Activated T-cell treated with anti-CD3 and anti-CD28 coated beads, Interleukin-2, amount 50 U/mL, for 72 hours (primary cell): ENCODE measurements at regions not wholly inside any gene's neighbourhood (a gene's known extent, or its start where the extent isn't known, plus 50 kb on each side); places are given as distances from the start of the nearest gene placed in this dataset.

ENCODE experiments used
- ATAC-seq, 2 donors: fragments of 150-1000 bp; cut with Tn5 transposase; replicated peaks in 1 of 2; 2 replicates each; pipeline ENCODE4 v1.10.0; 2021; ENCODE audit warnings: moderate library complexity in 2 of 2, mild to moderate bottlenecking in 1 of 2
- DNase-seq, 2 donors: peaks; one replicate each; pipeline ENCODE4 v3.0.0; 2021 to 2022; ENCODE audit warnings: mixed read lengths in 1 of 2
- H3K27ac Mint-ChIP-seq: one replicate; pipeline ENCODE4 v1.8.0; 2022; ENCODE audit warnings: mild to moderate bottlenecking, moderate library complexity, mixed read lengths
- H3K27me3 Mint-ChIP-seq: one replicate; pipeline ENCODE4 v1.8.0; 2022; ENCODE audit warnings: low read depth, mixed read lengths
- H3K36me3 Mint-ChIP-seq, 2 donors: one replicate each; pipeline ENCODE4 v1.8.0; 2022; ENCODE audit warnings: mixed read lengths in 2 of 2, mild to moderate bottlenecking in 1 of 2; ENCODE audit not compliant: insufficient read depth in 2 of 2
- H3K4me1 Mint-ChIP-seq: one replicate; pipeline ENCODE4 v1.8.0; 2022; ENCODE audit warnings: low read depth, mixed read lengths
- H3K4me3 Mint-ChIP-seq, 2 donors: one replicate each; pipeline ENCODE4 v1.8.0; 2022; ENCODE audit warnings: mild to moderate bottlenecking in 2 of 2, mixed read lengths in 2 of 2, moderate library complexity in 2 of 2
- H3K9me3 Mint-ChIP-seq, 2 donors: one replicate each; pipeline ENCODE4 v1.8.0; 2022; ENCODE audit warnings: mixed read lengths in 2 of 2

GRCh38 chr3:174681784-174682183 is 177.3 kb upstream of the NAALADL2 start:
- Mint-ChIP-seq H3K36me3 (peaks cover 3 to 6% of the 10 kb centered on the region in 2 donors), H3K27ac (no peak overlapping the region), H3K27me3 (no peaks in the 10 kb centered on the region), H3K4me3 (no peak overlapping the region), H3K4me1 (no peaks in the 10 kb centered on the region), H3K9me3 (peaks cover 10 to 13% of the 10 kb centered on the region in 2 donors)
- DNase-seq (no peak), ATAC-seq (no peak)

- no peaks in the 10 kb centered on the region for H3K27me3 Mint-ChIP-seq
- H3K36me3 Mint-ChIP-seq, result peaks cover 3 to 6% of the 10 kb centered on the region in 2 donors
- no peak overlapping the region for H3K4me3 Mint-ChIP-seq
- H3K9me3 Mint-ChIP-seq, result peaks cover 10 to 14% of the 10 kb centered on the region in 2 donors
- no peak overlapping the region for H3K27ac Mint-ChIP-seq
- no peak for DNase-seq
- no peak for ATAC-seq
- no peaks in the 10 kb centered on the region for H3K4me1 Mint-ChIP-seq
These were observed 173.3 kb upstream of the NAALADL2 start for GRCh38 chr3:174685796-174686195.

GRCh38 chr3:174697310-174697709 is 161.8 kb upstream of the NAALADL2 start:
- no peak overlapping the region for H3K4me3 Mint-ChIP-seq
- ATAC-seq (no peak), DNase-seq (no peak)
- H3K36me3 Mint-ChIP-seq, result no peaks in the 10 kb centered on the region
- no peaks in the 10 kb centered on the region for H3K4me1 Mint-ChIP-seq
- peaks cover 0 to 3% of the 10 kb centered on the region in 2 donors for H3K9me3 Mint-ChIP-seq
- H3K27ac Mint-ChIP-seq, result no peak overlapping the region
- no peaks in the 10 kb centered on the region for H3K27me3 Mint-ChIP-seq

GRCh38 chr3:174700736-174701135 is 158.4 kb upstream of the NAALADL2 start:
- H3K4me1 Mint-ChIP-seq, result no peaks in the 10 kb centered on the region
- DNase-seq, result no peak
- H3K36me3 Mint-ChIP-seq, result no peaks in the 10 kb centered on the region
- no peak for ATAC-seq
- H3K4me3 Mint-ChIP-seq, result no peak overlapping the region
- no peak overlapping the region for H3K27ac Mint-ChIP-seq
- H3K27me3 Mint-ChIP-seq, result no peaks in the 10 kb centered on the region
- no peaks in the 10 kb centered on the region for H3K9me3 Mint-ChIP-seq

GRCh38 chr3:174710612-174711011 is 148.5 kb upstream of the NAALADL2 start:
- H3K4me3 Mint-ChIP-seq, result no peak overlapping the region
- DNase-seq (no peak), ATAC-seq (no peak)
- H3K36me3 Mint-ChIP-seq, result peaks cover 0 to 1% of the 10 kb centered on the region in 2 donors
- no peaks in the 10 kb centered on the region for H3K27me3 Mint-ChIP-seq
- no peaks in the 10 kb centered on the region for H3K4me1 Mint-ChIP-seq
- no peak overlapping the region for H3K27ac Mint-ChIP-seq
- H3K9me3 Mint-ChIP-seq, result peaks cover 0 to 2% of the 10 kb centered on the region in 2 donors

- H3K36me3 Mint-ChIP-seq, result peaks cover 0 to 1% of the 10 kb centered on the region in 2 donors
- H3K4me3 Mint-ChIP-seq, result no peak overlapping the region
- peaks cover 3 to 4% of the 10 kb centered on the region in 2 donors for H3K9me3 Mint-ChIP-seq
- ATAC-seq (no peak), DNase-seq (no peak)
- H3K4me1 Mint-ChIP-seq, result no peaks in the 10 kb centered on the region
- H3K27ac Mint-ChIP-seq, result no peak overlapping the region
- no peaks in the 10 kb centered on the region for H3K27me3 Mint-ChIP-seq
These were observed 143.7 kb upstream of the NAALADL2 start for GRCh38 chr3:174715386-174715785.

- Mint-ChIP-seq H3K36me3 (peaks cover 0 to 1% of the 10 kb centered on the region in 2 donors), H3K27me3 (no peaks in the 10 kb centered on the region), H3K9me3 (peaks cover 3 to 5% of the 10 kb centered on the region in 2 donors), H3K27ac (no peak overlapping the region), H3K4me1 (no peaks in the 10 kb centered on the region), H3K4me3 (no peak overlapping the region)
- DNase-seq (no peak), ATAC-seq (no peak)
These were observed 142.1 kb upstream of the NAALADL2 start for GRCh38 chr3:174716956-174717505.

- Mint-ChIP-seq H3K36me3 (no peaks in the 10 kb centered on the region), H3K9me3 (peaks cover 3% of the 10 kb centered on the region in 2 donors)
- no peak for ATAC-seq
These were observed 138.4 kb upstream of the NAALADL2 start for GRCh38 chr3:174720717-174721116.

GRCh38 chr3:174725303-174725702 is 133.8 kb upstream of the NAALADL2 start:
- H3K27ac Mint-ChIP-seq, result no peak overlapping the region

More at GRCh38 chr3:174720717-174721116, 138.4 kb upstream of the NAALADL2 start:
- no peaks in the 10 kb centered on the region for H3K4me1 Mint-ChIP-seq
- no peak overlapping the region for H3K27ac Mint-ChIP-seq
- no peak for DNase-seq
- H3K27me3 Mint-ChIP-seq, result no peaks in the 10 kb centered on the region
- no peak overlapping the region for H3K4me3 Mint-ChIP-seq

GRCh38 chr3:174737966-174738365 is 121.2 kb upstream of the NAALADL2 start:
- Mint-ChIP-seq H3K27me3 (no peaks in the 10 kb centered on the region), H3K4me3 (no peak overlapping the region), H3K9me3 (peaks cover 1 to 4% of the 10 kb centered on the region in 2 donors), H3K36me3 (no peaks in the 10 kb centered on the region), H3K4me1 (no peaks in the 10 kb centered on the region), H3K27ac (no peak overlapping the region)
- DNase-seq (no peak), ATAC-seq (no peak)

More at GRCh38 chr3:174725303-174725702, 133.8 kb upstream of the NAALADL2 start:
- Mint-ChIP-seq H3K4me3 (no peak overlapping the region), H3K4me1 (no peaks in the 10 kb centered on the region), H3K36me3 (no peaks in the 10 kb centered on the region), H3K27me3 (no peaks in the 10 kb centered on the region), H3K9me3 (peaks cover 2 to 4% of the 10 kb centered on the region in 2 donors)
- no peak for DNase-seq
- no peak for ATAC-seq

- DNase-seq (no peak), ATAC-seq (no peak)
- Mint-ChIP-seq H3K9me3 (peaks cover 8 to 9% of the 10 kb centered on the region in 2 donors), H3K4me1 (no peaks in the 10 kb centered on the region), H3K4me3 (no peak overlapping the region), H3K27me3 (no peaks in the 10 kb centered on the region), H3K27ac (no peak overlapping the region), H3K36me3 (no peaks in the 10 kb centered on the region)
These were observed 110.0 kb upstream of the NAALADL2 start for GRCh38 chr3:174749143-174749542.

- H3K4me1 Mint-ChIP-seq, result no peaks in the 10 kb centered on the region
- H3K36me3 Mint-ChIP-seq, result no peaks in the 10 kb centered on the region
- ATAC-seq (no peak), DNase-seq (no peak)
- peaks cover 4 to 11% of the 10 kb centered on the region in 2 donors for H3K9me3 Mint-ChIP-seq
- H3K4me3 Mint-ChIP-seq, result no peak overlapping the region
- no peaks in the 10 kb centered on the region for H3K27me3 Mint-ChIP-seq
- no peak overlapping the region for H3K27ac Mint-ChIP-seq
These were observed 103.0 kb upstream of the NAALADL2 start for GRCh38 chr3:174755833-174756829.

- H3K27ac Mint-ChIP-seq, result no peak overlapping the region
- DNase-seq, result no peak
- peaks cover 4 to 7% of the 10 kb centered on the region in 2 donors for H3K9me3 Mint-ChIP-seq
- ATAC-seq, result no peak
- no peaks in the 10 kb centered on the region for H3K36me3 Mint-ChIP-seq
- no peaks in the 10 kb centered on the region for H3K27me3 Mint-ChIP-seq
- no peak overlapping the region for H3K4me3 Mint-ChIP-seq
- no peaks in the 10 kb centered on the region for H3K4me1 Mint-ChIP-seq
These were observed 100.2 kb upstream of the NAALADL2 start for GRCh38 chr3:174758943-174759342.
